IMR-90 (cell line): ENCODE measurements at regions not wholly inside any gene's neighbourhood (a gene's known extent, or its start where the extent isn't known, plus 50 kb on each side); places are given as distances from the start of the nearest gene placed in this dataset.

Source experiments
- BHLHE40 ChIP-seq: fragments of 150-350 bp; IDR thresholded peaks from 2 replicates; pipeline ENCODE4 v1.6.1; 2016; ENCODE audit warnings: mild to moderate bottlenecking, low read depth, low read length
- CEBPB ChIP-seq: IDR thresholded peaks from 2 replicates; pipeline ENCODE4 v1.6.1; 2012; ENCODE audit warnings: low read depth, low read length, improper control_type of control experiment
- MAFK ChIP-seq: IDR thresholded peaks from 2 replicates; pipeline ENCODE4 v1.6.1; 2012; ENCODE audit warnings: low read depth, low read length, improper control_type of control experiment
- POLR2A ChIP-seq: IDR thresholded peaks from 2 replicates; pipeline ENCODE4 v1.6.1; 2012; ENCODE audit warnings: mild to moderate bottlenecking, low read depth, low read length
- RAD21 ChIP-seq: IDR thresholded peaks from 2 replicates; pipeline ENCODE4 v1.6.1; 2012; ENCODE audit warnings: low read length, improper control_type of control experiment
- RFX5 ChIP-seq: IDR thresholded peaks from 2 replicates; pipeline ENCODE4 v1.8.0; 2012; ENCODE audit warnings: low read depth, mild to moderate bottlenecking, low read length, moderate library complexity
- SMC3 ChIP-seq: fragments of 150-350 bp; IDR thresholded peaks from 2 replicates; pipeline ENCODE4 v1.6.1; 2016; ENCODE audit warnings: low read depth, mild to moderate bottlenecking, antibody characterized with exemption, low read length, moderate library complexity
- TF ChIP-seq, protein P1 (sequence below): conservative IDR thresholded peaks from 2 replicates; pipeline ENCODE4 v1.5.1; 2012; ENCODE audit warnings: mild to moderate bottlenecking, low read depth, low read length, improper control_type of control experiment

DNA sequence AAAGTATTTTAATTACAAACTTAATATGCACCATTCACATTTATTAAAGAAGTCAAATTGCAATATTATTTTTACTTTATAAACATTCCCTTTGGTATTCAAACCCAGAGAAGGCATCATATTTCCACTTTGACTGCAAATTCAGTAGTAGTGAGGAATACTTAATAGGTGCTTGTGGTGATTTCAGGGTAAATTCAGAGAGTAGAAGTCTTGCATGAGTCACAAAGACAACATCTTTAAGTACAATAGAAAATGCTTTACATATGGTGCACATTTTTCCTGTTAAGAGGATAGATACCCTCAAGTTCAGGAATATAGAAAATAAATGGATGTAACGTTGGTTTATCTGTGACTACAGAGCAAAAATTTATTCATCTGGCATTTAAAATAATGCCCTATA is 390.2 kb downstream of the TENT5A start:
- TF ChIP-seq, protein P1, sequence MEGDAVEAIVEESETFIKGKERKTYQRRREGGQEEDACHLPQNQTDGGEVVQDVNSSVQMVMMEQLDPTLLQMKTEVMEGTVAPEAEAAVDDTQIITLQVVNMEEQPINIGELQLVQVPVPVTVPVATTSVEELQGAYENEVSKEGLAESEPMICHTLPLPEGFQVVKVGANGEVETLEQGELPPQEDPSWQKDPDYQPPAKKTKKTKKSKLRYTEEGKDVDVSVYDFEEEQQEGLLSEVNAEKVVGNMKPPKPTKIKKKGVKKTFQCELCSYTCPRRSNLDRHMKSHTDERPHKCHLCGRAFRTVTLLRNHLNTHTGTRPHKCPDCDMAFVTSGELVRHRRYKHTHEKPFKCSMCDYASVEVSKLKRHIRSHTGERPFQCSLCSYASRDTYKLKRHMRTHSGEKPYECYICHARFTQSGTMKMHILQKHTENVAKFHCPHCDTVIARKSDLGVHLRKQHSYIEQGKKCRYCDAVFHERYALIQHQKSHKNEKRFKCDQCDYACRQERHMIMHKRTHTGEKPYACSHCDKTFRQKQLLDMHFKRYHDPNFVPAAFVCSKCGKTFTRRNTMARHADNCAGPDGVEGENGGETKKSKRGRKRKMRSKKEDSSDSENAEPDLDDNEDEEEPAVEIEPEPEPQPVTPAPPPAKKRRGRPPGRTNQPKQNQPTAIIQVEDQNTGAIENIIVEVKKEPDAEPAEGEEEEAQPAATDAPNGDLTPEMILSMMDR, result no peak
- TF ChIP-seq POLR2A, result no peak
- no peak for TF ChIP-seq MAFK
- no peak for TF ChIP-seq BHLHE40
- TF ChIP-seq RFX5, result no peak
- no peak for TF ChIP-seq SMC3
- TF ChIP-seq RAD21, result no peak
- TF ChIP-seq CEBPB, result no peak
